CD4-positive, alpha-beta T cell treated with Interleukin-4 for 1 hour (primary cell): ENCODE measurements at regions not wholly inside any gene's neighbourhood (a gene's known extent, or its start where the extent isn't known, plus 50 kb on each side); places are given as distances from the start of the nearest gene placed in this dataset.
"Not testable (repeated sequence)": the region's sequence is repeated elsewhere in the genome, so short reads cannot be mapped to it uniquely, and the experiment has no call there.

Source experiments
- DNase-seq, 2 donors: peaks; one replicate each; pipeline ENCODE4 v3.0.0-alpha.2; 2020 to 2022

DNA sequence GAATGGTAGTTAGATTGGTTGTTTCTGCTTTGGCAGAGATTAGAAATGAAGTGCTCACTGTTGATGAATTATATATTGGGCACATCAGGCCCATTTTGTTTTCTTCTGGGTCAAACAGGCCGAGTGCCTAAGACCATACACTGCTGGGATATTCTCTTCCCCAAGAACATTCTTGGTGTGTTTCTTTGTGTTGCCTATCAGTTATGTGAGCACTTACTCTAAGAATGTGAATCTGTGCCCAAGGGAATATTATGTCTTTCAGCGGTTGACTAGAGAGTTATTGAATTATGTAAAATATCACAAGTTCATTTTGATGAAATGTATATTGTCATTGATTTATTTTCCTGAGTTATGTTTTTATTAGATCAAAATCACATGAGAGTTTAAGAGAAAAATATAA, 255.5 kb upstream of the SMIM30 start:
- no peak for DNase-seq

GRCh38 chr7:113371416-113372043, 253.2 kb upstream of the SMIM30 start:
- DNase-seq: no peak

DNA sequence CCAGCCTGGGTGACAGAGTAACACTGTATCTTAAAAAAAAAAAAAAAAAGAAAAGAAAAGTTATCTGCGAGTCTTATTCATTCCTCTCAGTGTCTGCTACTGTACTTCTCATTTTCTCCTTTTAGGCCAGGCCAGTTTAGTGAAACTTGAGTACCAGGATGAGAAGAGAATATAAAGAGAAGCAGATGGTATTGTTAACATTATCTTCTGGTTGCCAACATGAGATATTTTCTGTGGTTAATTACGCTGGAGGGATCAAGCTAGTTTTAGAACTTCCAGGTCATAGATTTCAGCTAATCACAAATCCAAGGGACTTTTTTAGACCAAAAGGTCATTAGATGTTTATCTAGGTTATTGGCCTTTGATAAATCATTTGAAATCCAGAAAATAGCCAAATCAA, 252.6 kb upstream of the SMIM30 start:
- DNase-seq: no peak

GRCh38 chr7:113368256-113368655, 249.9 kb upstream of the SMIM30 start:
- no peak for DNase-seq

- DNase-seq: no peak
These were observed 248.8 kb upstream of the SMIM30 start for GRCh38 chr7:113367041-113367586.

DNA sequence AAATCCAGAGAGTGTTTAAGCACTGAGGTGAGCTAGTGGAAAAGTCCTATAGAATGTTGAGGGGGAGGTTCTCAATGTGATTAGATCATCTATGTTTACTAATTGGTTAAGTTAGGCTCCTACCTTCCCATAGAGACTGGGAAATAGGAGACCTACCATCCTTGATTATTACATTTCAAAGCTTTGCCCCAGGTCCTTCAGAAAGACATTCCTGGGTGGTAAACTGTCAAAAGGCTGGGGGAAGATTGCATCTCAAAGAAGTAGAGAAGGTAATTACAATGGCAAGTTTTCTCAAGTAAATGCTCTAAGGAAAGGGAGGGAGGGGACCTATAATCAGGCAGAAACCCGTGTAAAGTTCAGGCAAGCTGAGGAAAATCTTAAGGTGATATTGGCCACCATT, 247.8 kb upstream of the SMIM30 start:
- DNase-seq: no peak

- no peak for DNase-seq
These were observed 231.0 kb upstream of the SMIM30 start for GRCh38 chr7:113349339-113349738.

GRCh38 chr7:113339661-113340060, 221.3 kb upstream of the SMIM30 start:
- DNase-seq: no peak

DNA sequence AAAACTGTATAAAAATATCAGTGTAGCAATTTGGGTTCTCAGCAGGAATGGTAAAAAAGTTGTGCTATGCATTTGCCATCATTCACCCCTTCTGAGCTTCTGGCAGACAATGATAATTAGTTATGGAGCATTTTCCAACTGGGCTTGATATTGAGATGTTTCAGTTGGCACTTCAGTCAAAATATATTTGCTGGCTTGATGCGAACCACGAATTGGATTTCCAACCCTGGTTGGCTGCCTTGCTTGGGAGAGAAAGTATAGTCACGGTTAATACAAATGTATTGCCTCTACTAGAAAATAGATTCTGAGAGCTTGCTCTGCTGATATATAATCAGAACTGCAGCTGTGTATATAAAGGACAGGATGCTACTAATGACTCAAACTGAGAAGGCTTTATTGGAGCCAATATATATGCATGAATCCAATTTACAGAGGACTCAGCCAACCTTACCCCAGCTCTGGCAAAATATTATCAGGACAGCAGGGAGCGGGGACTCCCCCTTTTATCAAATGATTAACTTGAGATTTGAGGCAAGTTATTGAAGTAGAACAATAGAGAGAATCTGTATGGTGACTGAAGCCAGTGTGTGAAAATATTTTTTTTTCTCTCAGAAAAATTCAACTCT, 219.8 kb upstream of the SMIM30 start:
- DNase-seq: no peak

GRCh38 chr7:113336838-113337237, 218.5 kb upstream of the SMIM30 start:
- DNase-seq: not testable (repeated sequence)

DNA sequence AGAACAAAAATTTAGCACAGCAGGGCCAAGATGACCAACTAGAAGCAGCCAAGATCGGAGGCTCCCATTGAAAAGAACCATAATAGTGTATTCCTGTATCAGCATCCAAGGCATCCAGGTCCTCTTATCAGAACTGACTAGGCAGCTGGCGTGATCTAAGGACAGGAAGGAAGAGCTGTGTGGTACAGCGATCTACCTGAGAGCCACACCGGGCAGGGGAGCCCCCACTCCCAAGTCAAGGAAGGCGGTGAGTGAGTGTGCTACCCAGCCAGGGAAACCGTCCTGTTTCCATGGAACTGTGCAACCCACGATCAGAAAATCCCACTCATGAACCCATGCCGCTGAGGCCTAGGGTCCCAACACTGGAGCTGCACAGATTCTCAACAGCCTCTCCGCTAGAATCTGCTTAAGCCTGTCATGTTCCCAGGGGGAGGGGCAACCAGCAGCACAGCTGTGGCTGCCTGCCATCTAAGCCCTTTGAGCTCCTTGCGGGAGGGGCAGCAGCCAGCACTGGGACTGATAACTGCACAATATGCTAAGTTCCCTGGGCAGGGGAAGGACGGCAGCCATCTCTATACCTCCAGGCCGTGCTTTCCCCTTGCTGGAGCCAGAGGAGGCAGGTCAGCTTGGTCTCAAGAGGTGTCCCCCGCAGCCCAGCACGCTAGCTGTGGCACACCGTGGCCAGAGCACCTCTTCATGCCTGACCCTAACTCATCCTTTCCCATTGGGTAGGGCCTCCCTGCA, 213.0 kb upstream of the SMIM30 start:
- DNase-seq: no peak

- DNase-seq: no peak
These were observed 202.8 kb upstream of the SMIM30 start for GRCh38 chr7:113321201-113321600.

GRCh38 chr7:113320419-113320818, 202.1 kb upstream of the SMIM30 start:
- DNase-seq: no peak

DNA sequence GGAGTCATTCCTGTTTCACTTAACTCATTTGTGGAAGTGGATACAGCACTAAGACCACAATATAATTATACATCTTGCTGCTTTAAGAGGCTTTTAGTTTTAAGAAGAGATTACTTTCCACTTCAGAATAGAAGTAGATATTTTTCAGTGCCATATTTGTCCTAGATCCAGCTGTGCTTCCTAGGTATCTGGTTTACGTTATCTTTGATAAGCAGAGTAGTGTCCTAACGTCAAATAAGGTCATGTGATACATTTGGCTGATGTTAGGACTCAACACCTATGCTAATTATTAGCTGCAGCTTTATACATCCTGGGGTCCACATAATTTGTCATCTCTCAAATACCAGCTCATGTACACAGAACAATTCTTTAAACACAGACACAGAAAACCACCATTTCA, 196.2 kb upstream of the SMIM30 start:
- DNase-seq: no peak

- DNase-seq: no peak
These were observed 190.0 kb upstream of the SMIM30 start for GRCh38 chr7:113308399-113308798.

- no peak for DNase-seq
These were observed 188.8 kb upstream of the SMIM30 start for GRCh38 chr7:113307147-113307546.

DNA sequence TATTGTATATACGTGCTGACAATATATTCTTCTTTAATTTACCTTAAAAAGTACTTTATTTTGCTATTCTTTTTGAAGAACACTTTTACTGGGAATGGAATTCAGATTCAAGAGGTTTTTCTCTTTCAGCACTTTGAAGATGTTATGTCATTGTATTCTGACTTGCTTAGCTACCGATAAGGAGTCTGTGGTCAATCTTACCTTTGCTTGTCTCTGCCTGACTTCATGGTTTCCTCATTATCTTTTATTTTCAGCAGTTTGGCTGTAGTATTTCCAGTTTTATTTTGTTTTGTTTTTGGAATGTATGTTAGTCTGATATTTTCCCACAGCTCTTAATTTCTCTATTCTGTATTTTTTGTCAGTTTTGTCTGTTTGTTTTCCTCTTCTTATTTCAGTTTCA, 187.9 kb upstream of the SMIM30 start:
- DNase-seq: no peak

DNA sequence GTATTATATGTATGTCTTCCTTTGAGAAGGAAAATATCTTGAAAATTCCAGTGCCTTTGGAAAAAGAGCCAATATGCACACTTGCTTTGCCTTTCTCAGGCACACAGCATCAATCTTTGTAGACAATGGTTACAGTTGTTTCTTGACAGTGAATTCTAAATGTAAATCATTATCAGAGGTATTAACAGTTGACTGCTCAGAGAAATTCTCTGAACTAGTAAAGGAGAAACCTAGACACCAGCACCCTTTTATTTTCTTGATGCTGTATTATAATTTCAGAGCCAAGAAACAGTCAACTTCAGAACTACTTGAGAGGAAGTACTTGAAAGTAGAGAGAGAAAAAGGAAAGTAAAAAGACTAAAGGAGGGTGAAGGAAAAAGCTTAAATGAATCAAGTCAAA, 185.8 kb upstream of the SMIM30 start:
- no peak for DNase-seq

DNA sequence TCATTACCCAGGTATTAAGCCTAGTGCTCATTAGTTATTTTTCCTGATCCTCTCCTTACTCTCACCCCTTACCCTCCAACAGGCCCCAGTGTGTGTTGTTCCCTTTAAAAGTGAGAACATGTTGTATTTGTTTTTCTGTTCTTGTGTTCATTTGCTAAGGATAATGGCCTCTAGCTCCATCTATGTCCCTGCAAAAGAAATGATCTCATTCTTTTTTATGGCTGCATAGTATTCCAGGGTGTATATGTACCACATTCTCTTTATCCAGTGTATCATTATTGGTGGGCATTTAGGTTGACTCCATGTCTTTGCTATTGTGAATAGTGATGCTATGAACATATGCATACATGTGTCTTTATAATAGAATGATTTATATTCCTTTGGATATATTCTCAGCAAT, 185.0 kb upstream of the SMIM30 start:
- not testable (repeated sequence) for DNase-seq

DNA sequence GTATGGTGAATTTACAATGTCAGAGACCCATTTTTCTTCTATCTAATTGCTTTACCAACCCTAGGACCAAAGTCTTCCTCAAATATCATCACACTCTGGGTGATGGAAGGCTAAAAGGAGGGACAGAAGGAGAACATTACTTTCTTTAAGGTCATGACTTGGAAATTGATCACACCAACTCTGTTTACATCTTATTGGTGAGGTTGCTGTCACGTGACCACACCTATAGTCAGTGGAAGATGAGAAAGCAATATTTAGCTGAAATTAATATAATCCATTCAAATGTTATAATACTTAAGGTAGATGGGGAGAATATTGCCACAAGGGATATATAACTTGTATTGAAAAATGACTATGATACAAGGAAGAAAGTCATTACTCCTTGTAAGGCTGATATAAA, 183.6 kb upstream of the SMIM30 start:
- no peak for DNase-seq

- no peak for DNase-seq
These were observed 182.8 kb upstream of the SMIM30 start for GRCh38 chr7:113301141-113301540.

DNA sequence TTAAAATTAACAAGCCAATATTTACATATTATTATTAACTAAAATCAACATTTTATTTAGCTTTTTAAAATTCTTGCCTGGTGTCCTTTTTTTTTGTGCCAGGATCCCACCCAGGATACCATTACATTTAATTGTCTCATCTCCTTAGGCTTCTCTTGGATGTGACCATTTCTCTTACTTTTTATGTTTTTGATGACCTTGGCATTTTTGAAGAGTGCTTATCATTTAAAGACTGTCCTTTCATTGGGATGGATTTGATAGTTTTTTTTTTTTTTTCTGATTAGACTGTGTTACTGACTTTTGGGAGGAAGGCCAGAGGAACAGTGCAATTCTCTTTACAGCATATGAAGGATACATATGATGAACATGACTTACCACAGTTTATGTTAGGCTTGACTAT, 181.4 kb upstream of the SMIM30 start:
- no peak for DNase-seq

DNA sequence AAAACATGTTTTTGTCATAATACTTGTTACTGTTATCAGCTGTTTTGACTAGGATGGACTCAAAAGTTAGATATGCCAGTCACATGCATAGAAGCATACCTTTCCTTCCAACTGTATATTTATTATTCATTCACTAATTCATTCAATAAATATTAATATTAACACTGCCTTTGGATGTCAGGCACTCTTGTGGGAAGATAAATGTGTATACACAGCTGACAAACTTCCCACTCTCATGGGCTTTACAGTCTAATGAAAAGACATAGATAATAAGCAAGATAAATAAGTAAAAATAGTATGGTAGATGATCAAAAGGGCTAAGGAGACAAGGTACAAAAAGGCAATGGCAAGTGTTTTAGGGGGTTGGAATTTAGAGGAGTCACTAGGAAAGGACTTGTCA, 180.1 kb upstream of the SMIM30 start:
- DNase-seq: no peak

DNA sequence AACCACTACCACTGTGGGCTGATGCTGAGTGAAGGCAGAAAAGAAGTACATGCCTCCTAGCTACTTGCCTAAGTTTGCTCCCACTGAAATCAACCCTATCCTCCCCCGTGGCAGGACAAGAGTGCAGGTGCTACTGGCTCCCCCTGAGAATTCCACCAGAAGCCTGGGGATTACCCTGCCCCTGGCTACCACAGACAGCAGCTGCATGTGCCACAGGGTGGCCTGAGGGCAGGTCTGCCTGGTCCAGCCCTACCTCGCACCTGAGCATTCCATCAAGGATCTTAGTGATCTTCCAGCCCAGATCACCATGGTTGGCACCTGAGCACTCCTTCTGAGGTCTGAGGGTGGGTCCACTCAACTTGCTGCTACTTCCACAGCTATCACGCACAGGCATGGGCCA, 176.4 kb upstream of the SMIM30 start:
- DNase-seq: no peak
